NAMALWA (cell line): ENCODE measurements at regions not wholly inside any gene's neighbourhood (a gene's known extent, or its start where the extent isn't known, plus 50 kb on each side); places are given as distances from the start of the nearest gene placed in this dataset.
"Not testable (repeated sequence)": the region's sequence is repeated elsewhere in the genome, so short reads cannot be mapped to it uniquely, and the experiment has no call there.

ENCODE experiments used
- DNase-seq: peaks from one replicate; pipeline ENCODE4 v3.0.0-alpha.2; 2015; ENCODE audit warnings: low spot score

DNA sequence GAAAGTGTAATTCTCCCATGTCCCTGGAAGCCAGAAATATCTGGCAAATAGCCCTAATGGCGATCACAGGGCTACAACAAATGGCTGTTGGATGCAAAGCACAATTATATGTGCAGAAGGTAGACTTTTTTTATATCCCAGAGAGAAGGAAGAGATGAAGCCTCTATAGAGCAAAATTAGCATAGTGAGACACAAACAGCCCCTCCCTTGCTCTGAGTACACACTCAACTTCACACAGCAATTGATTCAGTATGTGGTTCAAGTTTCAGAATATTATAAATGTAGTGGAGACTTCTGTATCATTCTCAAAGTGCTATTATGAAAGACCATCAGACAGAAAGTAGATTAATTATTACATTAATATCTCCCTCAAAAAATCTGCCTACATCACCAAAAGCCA, 246.5 kb upstream of the TBX18 start:
- no peak for DNase-seq

DNA sequence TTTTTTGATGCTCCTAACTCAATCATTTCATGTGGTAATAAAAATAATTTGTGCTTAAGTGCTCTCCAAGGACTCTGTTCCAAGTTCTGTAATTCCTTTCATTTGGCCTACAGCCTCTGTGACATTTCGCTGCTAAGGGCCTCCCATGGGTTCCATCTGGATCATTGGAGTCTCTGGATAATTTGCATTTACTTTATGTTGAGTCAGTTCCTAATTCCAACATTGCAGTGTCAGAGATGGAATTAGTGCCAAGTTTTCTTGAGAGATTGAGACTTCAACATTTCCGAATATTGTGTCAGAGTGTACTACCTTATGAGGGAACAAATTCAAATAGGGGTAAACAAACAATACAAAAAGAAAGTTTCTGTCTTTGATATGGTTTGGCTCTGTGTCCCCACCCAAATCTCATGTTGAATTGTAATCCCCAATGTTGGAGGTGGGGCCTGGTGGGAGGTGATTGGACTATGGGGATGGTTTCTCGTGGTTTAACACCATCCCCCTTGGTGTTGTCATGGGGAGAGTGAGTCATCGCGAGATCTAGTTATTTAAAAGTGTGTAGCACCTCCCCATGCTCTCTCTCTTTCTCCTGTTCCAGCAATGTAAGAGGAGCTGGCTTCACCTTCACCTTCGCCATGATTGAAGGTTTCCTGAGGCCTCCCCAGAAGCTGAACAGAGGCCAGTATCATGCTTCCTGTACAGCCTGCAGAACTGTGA, 244.1 kb upstream of the TBX18 start:
- no peak for DNase-seq

DNA sequence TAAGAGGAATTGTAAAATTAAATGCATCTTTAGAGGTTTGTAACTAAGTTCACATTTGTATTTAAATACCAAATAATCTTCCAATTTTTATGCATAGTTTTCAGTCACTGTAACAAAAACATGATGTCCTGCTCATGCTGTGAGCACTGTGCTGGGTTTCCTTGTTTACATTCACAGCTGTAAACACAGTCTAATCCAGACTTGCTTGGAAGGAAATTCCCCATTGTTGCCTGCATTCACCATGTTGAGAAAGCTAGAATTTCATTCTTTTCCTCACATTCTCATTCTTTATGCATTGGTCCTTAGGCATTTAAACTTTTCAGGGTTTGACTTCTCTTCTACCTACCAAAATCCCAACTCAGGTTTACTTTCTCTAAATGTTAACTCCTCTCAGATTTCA, 242.0 kb upstream of the TBX18 start:
- DNase-seq, result no peak

DNA sequence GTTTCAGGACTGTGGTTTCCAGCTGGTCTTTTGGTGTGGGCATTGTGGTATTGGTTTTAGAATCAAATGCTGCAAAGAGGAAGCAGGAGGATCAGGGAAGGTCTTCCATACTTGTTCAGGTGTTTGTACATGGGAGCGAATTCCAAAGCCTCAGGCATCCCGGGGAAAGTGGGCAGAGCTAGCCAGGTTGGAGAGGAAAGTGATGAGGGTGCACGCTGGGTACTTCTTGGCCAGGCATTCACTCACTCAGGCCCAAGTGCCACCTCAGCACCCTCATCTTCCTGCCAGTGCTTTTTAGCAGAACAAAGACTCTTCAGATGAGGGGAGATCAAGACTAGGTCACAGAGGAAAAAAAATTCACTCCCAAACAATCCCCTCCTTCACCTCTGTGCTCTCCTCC, 241.1 kb upstream of the TBX18 start:
- DNase-seq, result no peak

- no peak for DNase-seq
These were observed 240.1 kb upstream of the TBX18 start for GRCh38 chr6:85004361-85004995.

GRCh38 chr6:85002847-85003246, 238.4 kb upstream of the TBX18 start:
- DNase-seq, result no peak

- DNase-seq, result no peak
These were observed 235.6 kb upstream of the TBX18 start for GRCh38 chr6:85000001-85000400.

- DNase-seq, result no peak
These were observed 233.8 kb upstream of the TBX18 start for GRCh38 chr6:84998223-84998622.

GRCh38 chr6:84988766-84989165, 224.4 kb upstream of the TBX18 start:
- DNase-seq, result not testable (repeated sequence)

GRCh38 chr6:84985490-84985889, 221.1 kb upstream of the TBX18 start:
- not testable (repeated sequence) for DNase-seq

DNA sequence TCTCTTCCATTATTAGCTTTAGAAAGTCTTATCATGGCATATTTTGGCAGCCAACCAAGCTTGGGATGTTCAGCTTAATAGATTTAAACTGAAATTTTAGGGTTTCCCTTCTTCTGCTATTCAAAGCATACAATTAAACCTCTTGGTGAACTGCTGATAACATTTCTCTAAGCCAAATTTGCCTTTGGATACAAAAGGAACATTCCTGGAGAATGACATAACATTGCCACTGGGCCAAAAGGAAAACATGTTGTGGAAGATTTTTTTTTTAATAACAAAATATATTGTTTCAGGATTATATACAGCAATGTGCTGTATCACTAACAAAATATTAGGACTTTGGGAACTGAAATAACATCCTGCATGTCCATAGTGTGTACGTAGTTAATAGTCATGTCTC, 215.1 kb upstream of the TBX18 start:
- no peak for DNase-seq

- DNase-seq, result no peak
These were observed 212.9 kb upstream of the TBX18 start for GRCh38 chr6:84977363-84977705.

DNA sequence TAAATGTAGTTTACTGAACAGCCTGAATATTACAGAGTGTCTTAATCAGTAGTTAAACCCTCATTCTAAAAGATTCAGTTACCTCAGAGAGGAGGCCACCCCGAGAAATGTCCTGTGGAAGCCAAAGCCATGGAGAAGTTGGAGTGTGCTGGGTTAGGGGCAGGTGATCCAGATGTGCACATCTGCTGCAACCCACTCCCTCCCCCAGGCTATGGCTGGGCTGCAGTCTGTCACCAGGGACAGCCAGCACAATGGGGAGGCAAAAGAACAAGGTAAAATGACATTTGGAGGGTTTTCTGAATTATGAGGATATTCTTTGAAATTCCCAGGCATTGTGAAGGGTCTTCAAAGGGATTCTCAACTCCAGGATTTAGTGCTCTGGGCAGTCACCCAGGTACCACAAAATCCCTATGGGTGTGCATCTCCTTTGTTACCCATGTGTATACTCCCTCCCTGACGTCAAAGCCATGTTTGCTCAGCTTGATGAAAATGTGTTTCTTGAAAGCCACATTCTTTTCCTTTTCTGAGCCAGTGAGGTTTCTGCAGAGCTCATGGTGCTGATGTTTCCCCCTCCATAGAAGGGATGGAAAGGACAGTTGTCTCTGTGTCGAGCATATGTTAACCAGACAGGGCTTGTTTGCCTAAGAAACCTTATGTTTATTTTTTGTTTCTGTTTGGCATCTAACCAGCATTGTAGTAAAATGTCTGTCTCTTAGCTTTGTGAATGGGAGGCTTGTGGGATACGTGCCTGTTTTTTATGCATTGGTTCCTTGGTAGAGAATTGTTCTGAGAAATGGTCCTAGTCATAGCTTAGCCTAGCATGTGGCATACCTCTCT, 212.3 kb upstream of the TBX18 start:
- DNase-seq, result no peak

DNA sequence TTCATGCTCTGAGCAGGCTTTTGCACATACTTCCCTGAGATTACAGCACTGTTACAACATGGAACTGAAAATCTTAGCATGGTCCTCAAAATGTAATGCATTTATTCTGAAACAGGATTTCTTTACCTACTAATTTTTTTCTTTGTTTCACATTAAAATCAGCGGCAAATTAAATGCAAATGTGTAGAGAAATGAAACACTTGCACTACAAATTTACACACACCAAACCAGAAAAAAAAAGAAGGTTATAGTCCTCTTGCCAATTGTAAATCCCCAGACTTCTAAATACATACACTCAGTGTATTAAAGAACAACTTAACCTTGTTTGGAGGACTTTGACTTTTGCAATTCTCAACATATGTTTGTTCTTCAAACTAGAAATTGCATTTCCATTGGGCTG, 210.9 kb upstream of the TBX18 start:
- DNase-seq, result no peak

DNA sequence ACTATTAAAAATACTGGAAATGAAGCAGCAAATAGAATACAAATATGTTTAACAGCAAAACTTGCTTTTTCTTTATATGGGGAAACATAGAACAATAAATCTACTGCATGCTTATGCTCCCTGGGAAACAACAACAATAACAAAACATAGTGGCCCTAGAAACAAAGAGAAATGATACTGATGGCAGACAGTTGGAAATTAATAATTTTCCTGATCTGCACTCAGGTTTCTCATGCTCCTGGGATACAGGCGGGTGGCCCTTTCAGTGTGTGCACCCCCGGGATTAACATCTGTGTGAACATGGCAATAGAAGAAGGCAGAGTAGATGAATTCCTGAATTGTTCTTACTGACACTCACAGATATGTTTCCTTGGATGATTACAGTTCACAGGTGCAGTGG, 209.2 kb upstream of the TBX18 start:
- DNase-seq, result no peak

- DNase-seq, result no peak
These were observed 203.6 kb upstream of the TBX18 start for GRCh38 chr6:84967965-84968364.

DNA sequence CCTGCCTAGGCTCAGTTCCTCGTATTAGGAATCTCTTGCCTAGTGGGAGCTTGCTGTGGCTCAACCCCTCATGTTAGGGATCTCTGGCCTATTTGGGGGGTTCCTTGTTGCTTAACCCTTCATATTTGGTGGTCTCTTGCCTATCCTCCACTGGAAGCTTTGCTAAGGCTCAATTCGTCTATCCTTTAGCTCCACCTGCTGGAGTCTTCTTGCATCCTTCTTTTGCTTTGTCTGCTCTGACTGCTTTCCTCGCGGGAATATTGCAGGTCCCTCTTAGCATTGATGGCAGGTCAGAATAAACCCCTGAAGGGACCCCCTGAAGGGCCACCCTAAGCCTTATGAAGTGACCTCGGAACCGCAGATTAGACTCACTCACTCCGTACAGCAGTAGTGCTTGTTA, 203.0 kb upstream of the TBX18 start:
- DNase-seq, result peak; percentile 62

DNA sequence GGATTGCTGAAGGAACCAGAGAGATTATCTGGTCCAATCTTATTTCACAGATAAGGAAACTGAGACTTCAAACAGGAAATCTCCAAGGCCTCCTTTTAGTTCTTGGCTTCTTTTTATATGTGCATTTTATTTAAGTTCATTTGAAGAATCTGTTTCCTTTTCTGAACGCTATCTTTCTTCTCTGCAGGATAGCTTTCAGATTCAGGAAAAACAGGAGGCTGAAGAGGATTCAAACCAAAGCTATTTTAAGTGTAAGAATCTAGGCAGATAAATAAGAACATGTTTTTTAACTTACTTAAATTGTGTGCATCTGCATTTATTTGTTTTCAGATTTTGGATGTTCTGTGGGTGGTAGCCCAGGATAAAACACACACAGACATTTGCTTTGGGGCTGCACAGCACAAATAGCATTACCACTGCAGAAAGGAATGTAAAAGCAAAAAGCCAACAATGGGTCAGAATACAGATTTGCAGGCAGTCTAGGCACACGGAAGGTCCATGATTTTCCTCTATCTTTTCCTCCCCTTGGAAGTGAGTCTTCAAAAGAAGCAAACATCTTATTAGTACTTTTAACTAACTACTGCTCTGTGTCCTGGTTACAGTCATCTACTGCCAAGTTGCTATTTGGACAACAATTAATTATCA, 188.8 kb upstream of the TBX18 start:
- no peak for DNase-seq

DNA sequence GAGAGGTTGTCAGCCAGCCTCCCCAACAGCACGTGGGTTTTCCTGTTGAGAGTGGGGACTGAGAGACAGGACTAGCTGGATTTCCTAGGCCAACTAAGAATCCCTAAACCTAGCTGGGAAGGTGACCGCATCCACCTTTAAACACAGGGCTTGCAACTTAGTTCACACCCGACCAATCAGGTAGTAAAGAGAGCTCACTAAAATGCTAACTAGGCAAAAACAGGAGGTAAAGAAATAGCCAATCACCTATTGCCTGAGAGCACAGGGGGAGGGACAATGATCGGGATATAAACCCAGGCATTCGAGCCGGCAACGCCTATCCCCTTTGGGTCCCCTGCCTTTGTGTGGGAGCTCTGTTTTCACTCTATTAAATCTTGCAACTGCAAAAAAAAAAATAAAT, 180.5 kb upstream of the TBX18 start:
- not testable (repeated sequence) for DNase-seq

DNA sequence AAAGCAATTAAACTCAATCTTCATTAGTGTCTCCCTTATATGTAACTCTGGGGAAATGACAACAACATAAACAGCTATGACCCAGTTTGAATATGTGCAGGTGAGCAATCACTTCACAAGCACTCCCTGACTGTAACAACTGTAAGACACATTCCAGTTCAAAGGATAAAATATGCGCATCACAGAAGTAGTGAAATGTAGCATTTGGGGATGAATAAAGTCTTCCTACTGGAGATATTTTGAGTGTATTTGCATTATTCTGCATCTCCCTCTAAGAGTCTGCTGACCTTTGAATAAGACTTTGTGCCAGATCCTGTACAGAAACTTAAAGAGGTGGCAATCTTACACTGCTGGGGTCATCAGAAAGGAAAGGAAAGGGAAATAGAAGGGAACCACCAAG, 179.5 kb upstream of the TBX18 start:
- no peak for DNase-seq

- DNase-seq, result not testable (repeated sequence)
These were observed 177.2 kb upstream of the TBX18 start for GRCh38 chr6:84941609-84942008.

GRCh38 chr6:84929212-84929611, 164.8 kb upstream of the TBX18 start:
- DNase-seq, result no peak

- no peak for DNase-seq
These were observed 163.2 kb upstream of the TBX18 start for GRCh38 chr6:84927551-84927950.
